ENCODE measurements at regions not wholly inside any gene's neighbourhood (a gene's known extent, or its start where the extent isn't known, plus 50 kb on each side); places are given as distances from the start of the nearest gene placed in this dataset.

- TF ChIP-seq, protein P1, sequence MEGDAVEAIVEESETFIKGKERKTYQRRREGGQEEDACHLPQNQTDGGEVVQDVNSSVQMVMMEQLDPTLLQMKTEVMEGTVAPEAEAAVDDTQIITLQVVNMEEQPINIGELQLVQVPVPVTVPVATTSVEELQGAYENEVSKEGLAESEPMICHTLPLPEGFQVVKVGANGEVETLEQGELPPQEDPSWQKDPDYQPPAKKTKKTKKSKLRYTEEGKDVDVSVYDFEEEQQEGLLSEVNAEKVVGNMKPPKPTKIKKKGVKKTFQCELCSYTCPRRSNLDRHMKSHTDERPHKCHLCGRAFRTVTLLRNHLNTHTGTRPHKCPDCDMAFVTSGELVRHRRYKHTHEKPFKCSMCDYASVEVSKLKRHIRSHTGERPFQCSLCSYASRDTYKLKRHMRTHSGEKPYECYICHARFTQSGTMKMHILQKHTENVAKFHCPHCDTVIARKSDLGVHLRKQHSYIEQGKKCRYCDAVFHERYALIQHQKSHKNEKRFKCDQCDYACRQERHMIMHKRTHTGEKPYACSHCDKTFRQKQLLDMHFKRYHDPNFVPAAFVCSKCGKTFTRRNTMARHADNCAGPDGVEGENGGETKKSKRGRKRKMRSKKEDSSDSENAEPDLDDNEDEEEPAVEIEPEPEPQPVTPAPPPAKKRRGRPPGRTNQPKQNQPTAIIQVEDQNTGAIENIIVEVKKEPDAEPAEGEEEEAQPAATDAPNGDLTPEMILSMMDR (IDR thresholded peaks at IDR 0.05), result no peak
- no peak for TF ChIP-seq ZFX (IDR thresholded peaks at IDR 0.05; ENCODE audit: borderline replicate concordance)
Measured at GRCh38 chr12:58372298-58372697, 430.9 kb downstream of the ATP23 start.
